Neural progenitor cell (in vitro differentiated cells): ENCODE measurements at regions not wholly inside any gene's neighbourhood (a gene's known extent, or its start where the extent isn't known, plus 50 kb on each side); places are given as distances from the start of the nearest gene placed in this dataset.

Experiments used
- EZH2 ChIP-seq: fragments of 200-600 bp; sonication (generic); IDR thresholded peaks from 2 replicates; pipeline ENCODE4 v1.6.1; 2017; ENCODE audit warnings: antibody characterized with exemption, mild to moderate bottlenecking, moderate library complexity
- TF ChIP-seq, protein P1 (sequence below): fragments of 200-600 bp; sonication (generic); IDR thresholded peaks from 2 replicates; pipeline ENCODE4 v1.5.1; 2017; ENCODE audit warnings: antibody characterized with exemption, mild to moderate bottlenecking

DNA sequence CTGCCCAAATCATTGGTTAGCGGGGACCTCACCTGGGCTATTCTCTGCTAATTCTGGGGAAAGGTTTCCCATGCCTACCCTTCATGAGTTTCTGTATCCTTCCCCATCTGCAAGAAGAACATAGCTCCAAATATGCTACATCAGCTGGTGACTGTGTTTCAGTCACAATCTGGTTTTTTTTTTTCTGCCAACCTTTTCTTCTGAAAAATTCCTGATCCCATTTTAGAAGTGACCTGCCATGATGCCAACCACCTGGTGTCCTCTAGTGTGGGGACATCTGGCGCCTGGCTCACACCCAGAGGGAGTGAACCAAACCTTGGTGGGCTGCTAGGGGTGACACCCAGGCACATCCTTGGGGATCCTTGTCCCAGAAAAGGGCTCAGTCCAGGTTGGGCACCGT is 76.1 kb downstream of the CHRD start:
- TF ChIP-seq EZH2, result no peak
- TF ChIP-seq, protein P1, sequence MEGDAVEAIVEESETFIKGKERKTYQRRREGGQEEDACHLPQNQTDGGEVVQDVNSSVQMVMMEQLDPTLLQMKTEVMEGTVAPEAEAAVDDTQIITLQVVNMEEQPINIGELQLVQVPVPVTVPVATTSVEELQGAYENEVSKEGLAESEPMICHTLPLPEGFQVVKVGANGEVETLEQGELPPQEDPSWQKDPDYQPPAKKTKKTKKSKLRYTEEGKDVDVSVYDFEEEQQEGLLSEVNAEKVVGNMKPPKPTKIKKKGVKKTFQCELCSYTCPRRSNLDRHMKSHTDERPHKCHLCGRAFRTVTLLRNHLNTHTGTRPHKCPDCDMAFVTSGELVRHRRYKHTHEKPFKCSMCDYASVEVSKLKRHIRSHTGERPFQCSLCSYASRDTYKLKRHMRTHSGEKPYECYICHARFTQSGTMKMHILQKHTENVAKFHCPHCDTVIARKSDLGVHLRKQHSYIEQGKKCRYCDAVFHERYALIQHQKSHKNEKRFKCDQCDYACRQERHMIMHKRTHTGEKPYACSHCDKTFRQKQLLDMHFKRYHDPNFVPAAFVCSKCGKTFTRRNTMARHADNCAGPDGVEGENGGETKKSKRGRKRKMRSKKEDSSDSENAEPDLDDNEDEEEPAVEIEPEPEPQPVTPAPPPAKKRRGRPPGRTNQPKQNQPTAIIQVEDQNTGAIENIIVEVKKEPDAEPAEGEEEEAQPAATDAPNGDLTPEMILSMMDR, result no peak
